ENCODE measurements at regions not wholly inside any gene's neighbourhood (a gene's known extent, or its start where the extent isn't known, plus 50 kb on each side); places are given as distances from the start of the nearest gene placed in this dataset.
"Not testable (repeated sequence)": the region's sequence is repeated elsewhere in the genome, so short reads cannot be mapped to it uniquely, and the experiment has no call there.

GRCh38 chr7:159207393-159207792 lies 62.7 kb upstream of the VIPR2 start:
- DNase-seq, result no peak

- no peak for DNase-seq
These were observed 61.2 kb upstream of the VIPR2 start for GRCh38 chr7:159205833-159206232.

GRCh38 chr7:159204664-159205063 lies 60.0 kb upstream of the VIPR2 start:
- DNase-seq, result no peak

- DNase-seq, result not testable (repeated sequence)
These were observed 58.6 kb upstream of the VIPR2 start for GRCh38 chr7:159203253-159203652.

- DNase-seq, result no peak
These were observed 57.2 kb upstream of the VIPR2 start for GRCh38 chr7:159201722-159202330.

- DNase-seq, result no peak
These were observed 55.8 kb upstream of the VIPR2 start for GRCh38 chr7:159200421-159200820.

- no peak for DNase-seq
These were observed 53.5 kb upstream of the VIPR2 start for GRCh38 chr7:159198016-159198724.

GRCh38 chr7:159197066-159197975 lies 52.7 kb upstream of the VIPR2 start:
- peak; percentile 78 for DNase-seq

GRCh38 chr7:159196584-159196983 lies 51.9 kb upstream of the VIPR2 start:
- DNase-seq, result no peak

GRCh38 chr7:159195946-159196345 lies 51.3 kb upstream of the VIPR2 start:
- peak; percentile 41 for DNase-seq

Measured in activated CD4-positive, alpha-beta T cell treated with anti-CD3 and anti-CD28 coated beads, Interleukin-10, Interleukin-2, amounts not matched to agents 100 ng/mL and 50 ng/mL, durations not matched to agents 16 hours and 8 hours (primary cell).